ENCODE measurements at regions not wholly inside any gene's neighbourhood (a gene's known extent, or its start where the extent isn't known, plus 50 kb on each side); places are given as distances from the start of the nearest gene placed in this dataset.
"Not testable (repeated sequence)": the region's sequence is repeated elsewhere in the genome, so short reads cannot be mapped to it uniquely, and the experiment has no call there.

DNA sequence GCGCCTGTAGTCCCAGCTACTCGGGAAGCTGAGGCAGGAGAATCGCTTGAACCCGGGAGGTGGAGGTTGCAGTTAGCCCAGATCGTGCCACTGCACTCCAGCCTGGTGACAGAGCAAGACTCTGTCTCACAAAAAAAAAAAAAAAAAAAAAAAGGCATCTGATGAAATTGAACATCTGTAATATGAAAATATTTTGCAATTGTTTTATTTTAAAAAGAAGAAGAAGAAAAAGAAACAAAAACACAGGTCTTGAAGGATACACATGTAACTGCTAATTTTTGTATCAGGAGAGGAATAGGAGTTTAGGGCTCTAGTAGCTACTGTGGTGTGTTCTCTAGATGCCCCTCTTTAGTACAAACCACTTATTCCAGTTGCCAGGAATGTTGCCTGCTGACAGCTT lies 51.4 kb upstream of the PIK3CB start:
- TF ChIP-seq, protein P1, sequence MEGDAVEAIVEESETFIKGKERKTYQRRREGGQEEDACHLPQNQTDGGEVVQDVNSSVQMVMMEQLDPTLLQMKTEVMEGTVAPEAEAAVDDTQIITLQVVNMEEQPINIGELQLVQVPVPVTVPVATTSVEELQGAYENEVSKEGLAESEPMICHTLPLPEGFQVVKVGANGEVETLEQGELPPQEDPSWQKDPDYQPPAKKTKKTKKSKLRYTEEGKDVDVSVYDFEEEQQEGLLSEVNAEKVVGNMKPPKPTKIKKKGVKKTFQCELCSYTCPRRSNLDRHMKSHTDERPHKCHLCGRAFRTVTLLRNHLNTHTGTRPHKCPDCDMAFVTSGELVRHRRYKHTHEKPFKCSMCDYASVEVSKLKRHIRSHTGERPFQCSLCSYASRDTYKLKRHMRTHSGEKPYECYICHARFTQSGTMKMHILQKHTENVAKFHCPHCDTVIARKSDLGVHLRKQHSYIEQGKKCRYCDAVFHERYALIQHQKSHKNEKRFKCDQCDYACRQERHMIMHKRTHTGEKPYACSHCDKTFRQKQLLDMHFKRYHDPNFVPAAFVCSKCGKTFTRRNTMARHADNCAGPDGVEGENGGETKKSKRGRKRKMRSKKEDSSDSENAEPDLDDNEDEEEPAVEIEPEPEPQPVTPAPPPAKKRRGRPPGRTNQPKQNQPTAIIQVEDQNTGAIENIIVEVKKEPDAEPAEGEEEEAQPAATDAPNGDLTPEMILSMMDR (IDR thresholded peaks at IDR 0.05; ENCODE audit: extremely low read depth in 1 of 2, insufficient read depth in 1 of 2, low read depth in 1 of 2, low read length in 2 of 2): not testable (repeated sequence)
- not testable (repeated sequence) for TF ChIP-seq POLR2A (IDR thresholded peaks at IDR 0.05; ENCODE audit: low read depth, low read length); EZH2 (IDR thresholded peaks at IDR 0.05; ENCODE audit: borderline replicate concordance, low read depth, low read length, severe bottlenecking); POLR2AphosphoS5 (IDR thresholded peaks at IDR 0.05; ENCODE audit: insufficient read depth, low read depth, low read length); JUN (IDR thresholded peaks at IDR 0.05; ENCODE audit: borderline replicate concordance, insufficient read depth, insufficient read length, low read depth); GATA2 (IDR thresholded peaks at IDR 0.05; ENCODE audit: insufficient read depth, insufficient read length, low read depth, low read length)
- TF ChIP-seq, protein P2, sequence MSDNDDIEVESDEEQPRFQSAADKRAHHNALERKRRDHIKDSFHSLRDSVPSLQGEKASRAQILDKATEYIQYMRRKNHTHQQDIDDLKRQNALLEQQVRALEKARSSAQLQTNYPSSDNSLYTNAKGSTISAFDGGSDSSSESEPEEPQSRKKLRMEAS (IDR thresholded peaks at IDR 0.05; ENCODE audit: insufficient read depth, insufficient read length): not testable (repeated sequence)

Measured in endothelial cell of umbilical vein (primary cell).